ENCODE measurements at regions not wholly inside any gene's neighbourhood (a gene's known extent, or its start where the extent isn't known, plus 50 kb on each side); places are given as distances from the start of the nearest gene placed in this dataset.

- Histone ChIP-seq H3K27ac (no peak overlapping the region), H3K4me3 (no peak overlapping the region), H3K4me1 (ENCODE audit: insufficient read depth) (no peaks in the 10 kb centered on the region), H3K9me3 (no peaks in the 10 kb centered on the region), H3K36me3 (no peaks in the 10 kb centered on the region), H3K27me3 (no peaks in the 10 kb centered on the region)
- DNase-seq: no peak
- intact Hi-C loops (cut with DNase I): no loop called here
- no peak for TF ChIP-seq EP300 (IDR thresholded peaks at IDR 0.05)
- TF ChIP-seq, protein P1, sequence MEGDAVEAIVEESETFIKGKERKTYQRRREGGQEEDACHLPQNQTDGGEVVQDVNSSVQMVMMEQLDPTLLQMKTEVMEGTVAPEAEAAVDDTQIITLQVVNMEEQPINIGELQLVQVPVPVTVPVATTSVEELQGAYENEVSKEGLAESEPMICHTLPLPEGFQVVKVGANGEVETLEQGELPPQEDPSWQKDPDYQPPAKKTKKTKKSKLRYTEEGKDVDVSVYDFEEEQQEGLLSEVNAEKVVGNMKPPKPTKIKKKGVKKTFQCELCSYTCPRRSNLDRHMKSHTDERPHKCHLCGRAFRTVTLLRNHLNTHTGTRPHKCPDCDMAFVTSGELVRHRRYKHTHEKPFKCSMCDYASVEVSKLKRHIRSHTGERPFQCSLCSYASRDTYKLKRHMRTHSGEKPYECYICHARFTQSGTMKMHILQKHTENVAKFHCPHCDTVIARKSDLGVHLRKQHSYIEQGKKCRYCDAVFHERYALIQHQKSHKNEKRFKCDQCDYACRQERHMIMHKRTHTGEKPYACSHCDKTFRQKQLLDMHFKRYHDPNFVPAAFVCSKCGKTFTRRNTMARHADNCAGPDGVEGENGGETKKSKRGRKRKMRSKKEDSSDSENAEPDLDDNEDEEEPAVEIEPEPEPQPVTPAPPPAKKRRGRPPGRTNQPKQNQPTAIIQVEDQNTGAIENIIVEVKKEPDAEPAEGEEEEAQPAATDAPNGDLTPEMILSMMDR (IDR thresholded peaks at IDR 0.05): no peak
- TF ChIP-seq POLR2A (IDR thresholded peaks at IDR 0.05): no peak
Observed at GRCh38 chr11:112605093-112605666, 344.5 kb upstream of the PLET1 start.

GRCh38 chr11:112606656-112607055, 346.0 kb upstream of the PLET1 start:
- DNase-seq: no peak
- Histone ChIP-seq H3K36me3 (no peaks in the 10 kb centered on the region), H3K4me1 (ENCODE audit: insufficient read depth) (no peaks in the 10 kb centered on the region), H3K9me3 (no peaks in the 10 kb centered on the region), H3K4me3 (no peak overlapping the region), H3K27me3 (no peaks in the 10 kb centered on the region), H3K27ac (no peak overlapping the region)
- TF ChIP-seq EP300 (IDR thresholded peaks at IDR 0.05): no peak
- TF ChIP-seq, protein P1 (IDR thresholded peaks at IDR 0.05): no peak
- TF ChIP-seq POLR2A (IDR thresholded peaks at IDR 0.05): no peak
- 49 to 63% (median 57%) methylated on average over 2 of the region's 2 CpGs for WGBS, 3 donors
- intact Hi-C loops (cut with DNase I): no loop called here

DNA sequence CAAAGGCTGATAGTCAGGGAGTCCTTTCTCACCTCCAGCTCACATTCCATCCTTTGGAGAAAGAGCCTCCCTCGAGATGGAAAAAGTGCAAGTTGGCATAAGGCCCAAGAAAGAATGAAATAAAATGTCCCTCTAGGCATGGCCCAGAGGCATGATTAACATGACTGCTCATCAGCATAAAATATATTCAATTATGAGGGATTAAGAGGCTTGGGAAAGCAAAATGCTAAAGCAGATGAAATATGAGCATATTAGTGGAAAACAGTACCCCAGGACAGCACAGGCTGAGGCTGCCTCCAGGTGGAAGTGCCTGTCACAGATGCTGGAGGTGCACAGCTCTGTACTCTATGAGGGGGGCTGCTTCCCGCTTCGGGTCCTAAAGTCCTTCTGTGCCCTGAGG, 347.8 kb upstream of the PLET1 start:
- TF ChIP-seq EP300 (IDR thresholded peaks at IDR 0.05): no peak
- no peak for TF ChIP-seq POLR2A (IDR thresholded peaks at IDR 0.05)
- TF ChIP-seq, protein P1 (IDR thresholded peaks at IDR 0.05): no peak
- H3K27ac ChIP-seq: no peak overlapping the region
- WGBS, 3 donors: 57 to 62% (median 61%) methylated on average over 3 of the region's 3 CpGs

DNA sequence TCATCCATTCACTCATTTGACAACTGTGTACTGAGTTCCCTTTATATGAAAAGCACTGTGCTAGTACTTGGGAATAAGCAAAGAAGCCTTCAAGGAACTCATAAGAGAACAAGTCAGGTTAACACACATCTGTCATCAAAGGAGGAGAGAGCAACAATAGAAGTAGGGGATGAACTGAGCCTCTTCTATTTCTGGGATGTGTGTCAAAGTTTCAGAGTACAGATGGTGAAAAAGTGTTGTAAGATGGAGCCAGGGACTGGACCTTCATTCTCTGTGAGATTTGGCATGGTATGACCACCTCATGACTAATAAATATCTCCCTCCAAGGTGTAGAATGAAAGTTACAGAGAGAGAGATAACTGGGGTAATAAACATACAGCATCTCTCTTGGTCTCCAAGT, 349.8 kb upstream of the PLET1 start:
- TF ChIP-seq, protein P1 (IDR thresholded peaks at IDR 0.05): no peak
- TF ChIP-seq EP300 (IDR thresholded peaks at IDR 0.05): no peak
- TF ChIP-seq POLR2A (IDR thresholded peaks at IDR 0.05): no peak
- intact Hi-C loops (cut with DNase I): no loop called here

More for the DNA sequence above, 347.8 kb upstream of the PLET1 start:
- no peak overlapping the region for H3K4me3 ChIP-seq
- H3K9me3 ChIP-seq: no peaks in the 10 kb centered on the region
- no peaks in the 10 kb centered on the region for H3K27me3 ChIP-seq
- intact Hi-C loops (cut with DNase I): no loop called here
- H3K4me1 ChIP-seq (ENCODE audit: insufficient read depth): no peaks in the 10 kb centered on the region
- no peak for DNase-seq
- no peaks in the 10 kb centered on the region for H3K36me3 ChIP-seq

More for the DNA sequence above, 349.8 kb upstream of the PLET1 start:
- Histone ChIP-seq H3K4me3 (no peak overlapping the region), H3K4me1 (ENCODE audit: insufficient read depth) (no peaks in the 10 kb centered on the region), H3K27ac (no peak overlapping the region), H3K36me3 (no peaks in the 10 kb centered on the region), H3K27me3 (no peaks in the 10 kb centered on the region), H3K9me3 (no peaks in the 10 kb centered on the region)
- DNase-seq: no peak

All from ovary (tissue), 7 donors.